Heart right ventricle (tissue), 16 donors: ENCODE measurements at regions not wholly inside any gene's neighbourhood (a gene's known extent, or its start where the extent isn't known, plus 50 kb on each side); places are given as distances from the start of the nearest gene placed in this dataset.

ENCODE experiments used
- ATAC-seq, 8 donors: fragments of 200-7000 bp; cut with Tn5 transposase; one replicate each; pipeline ENCODE4 v1.9.1; 2020; ENCODE audit warnings: mild to moderate bottlenecking in 8 of 8, moderate library complexity in 8 of 8, moderate number of reproducible peaks in 1 of 8
- DNase-seq, 2 donors: peaks; one replicate each; pipeline ENCODE4 v3.0.0-alpha.2; 2020
- H3K27ac ChIP-seq, 10 donors: fragments of 200-600 bp; sonication (generic) in 2 of 10; one replicate each; pipeline versions ENCODE4 v1.5.0 to v1.8.0; 2020 to 2022; ENCODE audit warnings: mild to moderate bottlenecking in 3 of 10
- H3K27me3 ChIP-seq, 7 donors: fragments of 200-600 bp; one replicate each; pipeline ENCODE4 v1.8.0; 2021 to 2022; ENCODE audit warnings: mild to moderate bottlenecking in 2 of 7
- H3K36me3 ChIP-seq, 9 donors: fragments of 200-600 bp; sonication (generic) in 1 of 9; one replicate each; pipeline versions ENCODE4 v1.5.0 to v1.8.0; 2020 to 2022; ENCODE audit warnings: mild to moderate bottlenecking in 2 of 9
- H3K4me1 ChIP-seq, 9 donors: fragments of 200-600 bp; sonication (generic) in 1 of 9; one replicate each; pipeline versions ENCODE4 v1.5.0 to v1.8.0; 2020 to 2022; ENCODE audit warnings: mild to moderate bottlenecking in 4 of 9
- H3K4me3 ChIP-seq, 10 donors: fragments of 200-600 bp; sonication (generic) in 2 of 10; one replicate each; pipeline versions ENCODE4 v1.5.0 to v1.8.0; 2020 to 2022; ENCODE audit warnings: mild to moderate bottlenecking in 7 of 10, moderate library complexity in 2 of 10
- H3K9me3 ChIP-seq, 11 donors: fragments of 200-600 bp in 10 of 11; sonication (generic) in 2 of 11; one replicate each; pipeline versions ENCODE4 v1.5.0 to v1.8.0; 2013 to 2022; ENCODE audit warnings: mild to moderate bottlenecking in 2 of 11, control low read depth in 1 of 11, moderate library complexity in 1 of 11
- CTCF ChIP-seq, 9 donors: fragments of 200-600 bp; sonication (generic) in 2 of 9; IDR thresholded peaks; one replicate each; pipeline versions ENCODE4 v1.5.0 to v1.8.0; 2021 to 2022; ENCODE audit warnings: antibody characterized with exemption in 9 of 9, mild to moderate bottlenecking in 5 of 9, moderate library complexity in 1 of 9
- WGBS, 2 donors: extraction: QIAGEN DNeasy Blood & Tissue Kit; methylation state at CpG; one replicate each; pipeline ENCODE4 v1.1.7; 2013; ENCODE audit warnings: inconsistent platforms in 1 of 2; 5-methylcytosine and 5-hydroxymethylcytosine counted together
- intact Hi-C, 10 donors: fragments of 100-400 bp; cut with DNase I; formaldehyde crosslinking; loops; one replicate each; pipeline versions ENCODE4 v1.11.1 to v1.14.2; 2022
- donor health status: Arrhythmogenic right ventricular cardiomyopathy.
- donor health status: ischemic (EF 13 %, LVEDD 7.1; RV severe dilation, severe dysfunction).
- donor health status: healthy with polysubstance abuse.
- donor health status: DM: no; HTN: yes; CAD: no.
- donor health status: DM: no; HTN: no; CAD: no.
- donor health status: ischemic (EF 25% LVEDD 6.9; RV normal size, moderate dysfunction).
- donor health status: ischemic (EF 25% LVEDD 5.7; RV mildly dilated, moderate dysfunction).
- donor health status: healthy.
- donor health status: DM: yes; HTN: yes; CAD: no.
- donor health status: Ischemic cardiomyopathy.
- donor health status: ischemic (EF 35%, LVEDD 5.7; RV mildly dilated, moderate dysfunction).
- donor health status: nonischemic (EF 11% LVEDD 7.7; RV severe dilation, severe dysfunction).
- donor health status: DM: yes; HTN: yes; CAD: no.
- donor health status: PGD.
- donor health status: ischemic (EF 29% LVEDD 5.4; RV normal size, mild dysfunction).
- donor health status: nonischemic (EF 23%, LVEDD 6.1; RV moderate dilation, normal function).

DNA sequence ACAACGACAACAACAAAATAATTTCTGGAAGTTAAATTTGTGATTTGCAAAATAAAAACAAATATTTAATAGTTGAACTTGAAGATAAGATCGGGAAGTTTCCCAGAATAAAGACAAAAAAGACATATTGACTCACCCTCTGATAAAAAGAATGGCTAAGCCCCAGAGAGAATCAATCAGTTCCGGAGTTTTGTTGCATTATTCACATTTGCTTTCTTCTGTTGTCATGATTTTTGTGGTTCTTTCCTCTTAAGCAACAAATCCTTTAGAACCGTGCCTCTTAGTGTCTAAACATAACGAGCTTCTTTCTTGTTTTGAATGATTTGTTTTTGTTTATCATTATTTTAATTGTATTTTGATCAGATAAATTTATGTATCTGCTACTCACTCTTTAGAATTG, 134.9 kb upstream of the ADRA1D start:
- no peak for DNase-seq
- no peak for TF ChIP-seq CTCF (IDR thresholded peaks at IDR 0.05)
- WGBS, 2 donors = 63 to 72% methylated on average over 5 of the region's 5 CpGs

DNA sequence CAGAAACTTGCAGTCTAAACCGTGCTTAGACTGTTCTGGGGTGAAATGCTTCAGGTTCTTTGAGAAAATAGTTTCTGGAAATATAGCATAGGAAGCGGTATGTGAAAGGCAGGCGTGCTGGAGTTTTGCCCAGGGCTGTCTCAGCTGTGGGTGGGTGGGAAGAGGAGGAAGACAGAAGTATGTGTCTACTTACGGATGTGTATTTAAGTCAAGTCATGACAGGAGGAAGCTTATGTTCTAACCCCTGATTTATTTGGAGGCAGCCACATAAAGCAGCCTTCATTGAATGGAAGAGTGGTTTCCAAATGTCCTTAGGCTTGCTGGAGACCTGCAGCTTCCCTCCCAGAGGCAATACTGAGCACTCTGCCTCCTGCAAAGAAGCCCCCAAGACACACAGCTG, 126.8 kb upstream of the ADRA1D start:
- ATAC-seq (no peak), DNase-seq (no peak)
- intact Hi-C loops = no loop called here
- H3K4me1 ChIP-seq = peaks cover 0 to 12% (median 0%) of the 10 kb centered on the region in 9 donors
- H3K36me3 ChIP-seq = no peaks in the 10 kb centered on the region
- no peak overlapping the region for H3K27ac ChIP-seq
- peaks cover 0 to 2% (median 0%) of the 10 kb centered on the region in 11 donors for H3K9me3 ChIP-seq
- WGBS, 2 donors = 46 to 52% methylated on average over 4 of the region's 4 CpGs
- H3K4me3 ChIP-seq = no peak overlapping the region
- no peak for TF ChIP-seq CTCF (IDR thresholded peaks at IDR 0.05)
- H3K27me3 ChIP-seq = peaks cover 0 to 18% (median 0%) of the 10 kb centered on the region in 7 donors

More for the DNA sequence above, 134.9 kb upstream of the ADRA1D start:
- intact Hi-C loops = no loop called here
- no peak overlapping the region for H3K4me3 ChIP-seq
- no peak overlapping the region for H3K27ac ChIP-seq
- no peak for ATAC-seq
- no peaks in the 10 kb centered on the region for H3K9me3 ChIP-seq
- H3K4me1 ChIP-seq = no peaks in the 10 kb centered on the region
- peaks cover 0 to 22% (median 5%) of the 10 kb centered on the region in 7 donors for H3K27me3 ChIP-seq
- H3K36me3 ChIP-seq = no peaks in the 10 kb centered on the region

DNA sequence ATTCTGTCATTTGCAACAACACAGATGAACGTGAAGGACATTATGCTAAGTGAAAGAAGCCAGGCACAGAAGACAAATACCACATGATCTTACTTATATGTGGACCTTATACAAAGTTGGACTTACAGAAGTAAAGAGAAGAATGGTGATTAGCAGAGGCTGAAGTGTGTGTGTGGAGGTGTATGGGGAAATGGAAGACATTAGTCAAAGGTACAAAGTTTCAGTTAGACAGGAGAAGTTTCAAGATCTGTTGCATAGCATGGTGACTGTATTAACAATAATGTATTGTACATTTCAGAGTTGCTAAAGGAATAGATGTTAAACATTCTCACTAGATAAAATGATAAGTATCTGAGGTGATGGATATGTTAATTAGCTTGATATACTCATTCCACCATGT, 124.4 kb upstream of the ADRA1D start:
- TF ChIP-seq CTCF (IDR thresholded peaks at IDR 0.05) = no peak
- peaks cover 0 to 2% (median 0%) of the 10 kb centered on the region in 11 donors for H3K9me3 ChIP-seq
- no peak for DNase-seq
- no peak overlapping the region for H3K4me3 ChIP-seq
- peaks cover 0 to 4% (median 0%) of the 10 kb centered on the region in 7 donors for H3K27me3 ChIP-seq
- no peaks in the 10 kb centered on the region for H3K36me3 ChIP-seq
- WGBS, 2 donors = 80 to 88% methylated on average over 1 of the region's 1 CpG
- intact Hi-C loops = no loop called here
- H3K27ac ChIP-seq = no peak overlapping the region
- no peak for ATAC-seq
- H3K4me1 ChIP-seq = peaks cover 0 to 31% (median 0%) of the 10 kb centered on the region in 9 donors

DNA sequence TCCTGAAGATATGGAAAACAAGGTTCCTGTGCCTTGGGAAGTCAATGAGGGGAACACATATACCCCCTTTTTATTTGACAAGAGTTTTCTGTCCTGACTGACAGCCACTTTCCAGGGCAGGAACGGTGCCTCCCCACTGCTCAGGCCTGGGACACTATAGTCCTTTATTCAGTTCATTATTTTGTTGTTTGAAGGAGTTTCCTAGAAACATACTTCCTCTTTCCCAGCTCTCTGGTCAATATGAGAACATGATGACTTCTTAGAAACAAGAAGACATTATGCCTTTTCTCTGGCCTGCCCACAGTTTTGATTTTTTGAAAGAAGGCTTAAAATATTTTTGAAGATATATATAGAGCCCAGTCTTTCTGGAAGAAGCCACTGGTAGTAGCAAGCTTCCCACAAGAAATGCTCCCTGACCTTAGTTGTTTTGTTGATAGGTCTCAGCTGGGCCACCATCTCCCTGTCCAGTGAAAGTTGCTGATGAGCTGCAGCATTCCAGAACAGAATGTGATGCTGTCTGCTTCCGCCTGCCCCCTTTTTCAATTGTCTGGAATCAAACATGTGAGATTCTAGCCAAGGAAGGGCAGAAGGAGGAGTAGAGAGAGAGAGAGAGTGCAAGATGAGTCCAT, 122.7 kb upstream of the ADRA1D start:
- peak in 3 of 8 donors; percentile 15 to 61 (median 52) for ATAC-seq
- H3K27ac ChIP-seq = no peak overlapping the region
- intact Hi-C loops = no loop called here
- H3K36me3 ChIP-seq = no peaks in the 10 kb centered on the region
- peaks cover 0 to 4% (median 0%) of the 10 kb centered on the region in 7 donors for H3K27me3 ChIP-seq
- no peak for DNase-seq
- WGBS, 2 donors = 49 to 52% methylated on average over 2 of the region's 2 CpGs
- no peak overlapping the region for H3K4me3 ChIP-seq
- TF ChIP-seq CTCF (IDR thresholded peaks at IDR 0.05) = no peak
- H3K9me3 ChIP-seq = peaks cover 0 to 2% (median 0%) of the 10 kb centered on the region in 11 donors
- peaks cover 0 to 31% (median 0%) of the 10 kb centered on the region in 9 donors for H3K4me1 ChIP-seq
